22Rv1 (cell line): ENCODE measurements at regions not wholly inside any gene's neighbourhood (a gene's known extent, or its start where the extent isn't known, plus 50 kb on each side); places are given as distances from the start of the nearest gene placed in this dataset.

ENCODE experiments used
- H3K27ac ChIP-seq: fragments of 450-650 bp; 2 replicates; pipeline ENCODE4 v1.5.1; 2017
- ZFX ChIP-seq: fragments of 450-650 bp; IDR thresholded peaks from 2 replicates; pipeline ENCODE4 v1.6.1; 2017; ENCODE audit warnings: antibody characterized with exemption, borderline replicate concordance
- TF ChIP-seq, protein P1 (sequence below): fragments of 450-650 bp; IDR thresholded peaks from 2 replicates; pipeline ENCODE4 v1.5.1; 2017; ENCODE audit warnings: mild to moderate bottlenecking

DNA sequence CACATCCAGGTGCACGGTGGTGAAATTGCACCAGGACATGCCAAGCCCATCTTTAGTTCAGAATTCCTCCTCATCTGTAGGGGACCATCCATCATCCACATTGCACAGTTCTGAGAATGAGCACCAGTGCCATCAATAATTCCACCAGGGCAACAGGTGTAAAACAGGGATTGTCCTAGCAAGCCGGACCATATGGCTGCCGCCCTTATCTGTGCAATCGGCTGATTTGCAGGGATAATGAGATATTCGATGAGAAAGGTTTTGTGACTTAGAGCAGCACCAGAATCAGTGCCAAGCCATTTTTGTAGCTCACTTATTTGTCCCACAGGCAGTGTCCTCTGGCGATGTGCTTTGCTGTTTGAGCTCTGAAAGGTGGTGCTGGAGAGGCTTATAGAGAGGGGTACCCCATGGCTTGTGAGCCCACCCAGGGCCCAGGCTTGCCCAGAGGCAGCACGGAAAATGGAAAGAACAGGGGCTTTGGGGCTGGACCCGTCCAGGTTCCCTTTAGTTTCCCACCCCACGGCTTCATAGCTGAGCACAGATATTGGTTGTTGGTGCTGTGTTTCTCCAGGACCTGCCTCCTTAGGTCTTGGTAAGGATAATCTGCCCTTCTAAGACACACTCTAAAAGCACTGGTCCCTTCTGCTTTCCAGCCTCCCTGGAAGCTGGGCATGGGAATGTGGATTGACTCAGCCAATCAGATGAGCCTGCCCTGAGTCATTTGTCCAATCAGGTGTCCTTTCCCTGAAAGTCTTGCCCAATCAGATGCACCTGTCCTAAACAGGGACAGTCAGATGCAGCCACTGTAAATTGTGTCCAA lies 84.0 kb upstream of the SHANK2 start:
- no peak overlapping the region for H3K27ac ChIP-seq
- TF ChIP-seq, protein P1, sequence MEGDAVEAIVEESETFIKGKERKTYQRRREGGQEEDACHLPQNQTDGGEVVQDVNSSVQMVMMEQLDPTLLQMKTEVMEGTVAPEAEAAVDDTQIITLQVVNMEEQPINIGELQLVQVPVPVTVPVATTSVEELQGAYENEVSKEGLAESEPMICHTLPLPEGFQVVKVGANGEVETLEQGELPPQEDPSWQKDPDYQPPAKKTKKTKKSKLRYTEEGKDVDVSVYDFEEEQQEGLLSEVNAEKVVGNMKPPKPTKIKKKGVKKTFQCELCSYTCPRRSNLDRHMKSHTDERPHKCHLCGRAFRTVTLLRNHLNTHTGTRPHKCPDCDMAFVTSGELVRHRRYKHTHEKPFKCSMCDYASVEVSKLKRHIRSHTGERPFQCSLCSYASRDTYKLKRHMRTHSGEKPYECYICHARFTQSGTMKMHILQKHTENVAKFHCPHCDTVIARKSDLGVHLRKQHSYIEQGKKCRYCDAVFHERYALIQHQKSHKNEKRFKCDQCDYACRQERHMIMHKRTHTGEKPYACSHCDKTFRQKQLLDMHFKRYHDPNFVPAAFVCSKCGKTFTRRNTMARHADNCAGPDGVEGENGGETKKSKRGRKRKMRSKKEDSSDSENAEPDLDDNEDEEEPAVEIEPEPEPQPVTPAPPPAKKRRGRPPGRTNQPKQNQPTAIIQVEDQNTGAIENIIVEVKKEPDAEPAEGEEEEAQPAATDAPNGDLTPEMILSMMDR: no peak
- TF ChIP-seq ZFX: no peak

DNA sequence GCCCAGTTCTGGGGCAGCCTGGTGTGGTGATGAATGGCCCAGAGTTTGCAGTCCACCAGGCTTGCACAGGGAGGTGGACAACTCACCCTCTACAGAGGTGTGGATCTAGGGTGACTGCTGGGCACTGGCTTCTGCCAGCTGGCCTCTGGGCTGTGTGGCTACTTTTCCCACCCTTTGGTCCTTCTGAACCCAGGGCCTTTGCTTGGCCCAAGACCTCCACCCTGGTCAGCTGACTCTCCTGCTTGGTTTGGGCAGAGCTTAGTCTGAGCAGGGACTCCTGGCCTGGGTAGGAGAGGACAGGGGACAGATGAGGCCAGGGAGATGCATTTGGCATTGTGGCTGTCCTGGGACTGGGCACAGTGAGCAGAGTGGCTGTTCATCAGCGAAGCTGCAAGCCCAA lies 83.0 kb upstream of the SHANK2 start:
- TF ChIP-seq, protein P1: no peak
- TF ChIP-seq ZFX: no peak
- no peak overlapping the region for H3K27ac ChIP-seq

DNA sequence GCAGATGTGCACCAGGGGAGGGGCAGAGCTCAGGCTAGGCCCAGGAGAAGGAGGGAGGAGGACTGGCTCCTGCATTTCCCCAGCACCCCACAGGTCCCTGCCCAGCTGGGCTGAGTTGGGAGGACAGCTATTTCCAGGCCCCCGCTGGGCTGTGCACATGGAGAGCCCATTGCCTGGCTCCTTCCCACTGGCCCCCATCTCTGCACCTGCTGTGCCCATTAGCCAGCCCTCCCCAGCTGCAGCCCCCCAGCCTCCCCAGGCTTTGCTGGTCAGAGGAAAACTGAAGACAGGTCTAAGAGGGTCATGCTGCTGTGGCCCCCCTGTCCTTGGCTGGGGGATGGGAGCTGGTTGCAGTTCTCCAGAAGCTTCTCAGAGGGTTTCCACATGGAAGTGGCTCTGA lies 81.8 kb upstream of the SHANK2 start:
- H3K27ac ChIP-seq: no peak overlapping the region
- no peak for TF ChIP-seq ZFX
- TF ChIP-seq, protein P1: no peak

DNA sequence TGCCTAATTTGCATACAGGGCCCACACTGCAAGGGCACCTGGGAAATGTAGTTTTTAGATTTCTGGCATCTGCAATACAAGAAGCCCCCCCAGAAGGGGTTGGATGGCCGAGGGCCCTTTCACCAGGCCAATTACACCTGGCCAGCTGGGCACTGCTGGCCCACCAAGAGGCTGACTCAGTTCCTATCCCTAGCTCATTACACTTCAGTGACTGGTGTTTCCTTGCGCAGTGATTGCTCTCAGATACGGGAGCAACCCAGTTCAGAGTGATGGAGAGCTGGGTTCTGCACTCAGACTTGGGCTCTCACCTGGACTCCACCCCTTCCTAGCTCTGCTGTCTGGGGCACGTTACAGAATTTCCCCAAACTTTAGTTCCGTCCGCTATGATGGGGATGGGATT lies 81.1 kb upstream of the SHANK2 start:
- H3K27ac ChIP-seq: no peak overlapping the region
- TF ChIP-seq ZFX: no peak
- TF ChIP-seq, protein P1: no peak

DNA sequence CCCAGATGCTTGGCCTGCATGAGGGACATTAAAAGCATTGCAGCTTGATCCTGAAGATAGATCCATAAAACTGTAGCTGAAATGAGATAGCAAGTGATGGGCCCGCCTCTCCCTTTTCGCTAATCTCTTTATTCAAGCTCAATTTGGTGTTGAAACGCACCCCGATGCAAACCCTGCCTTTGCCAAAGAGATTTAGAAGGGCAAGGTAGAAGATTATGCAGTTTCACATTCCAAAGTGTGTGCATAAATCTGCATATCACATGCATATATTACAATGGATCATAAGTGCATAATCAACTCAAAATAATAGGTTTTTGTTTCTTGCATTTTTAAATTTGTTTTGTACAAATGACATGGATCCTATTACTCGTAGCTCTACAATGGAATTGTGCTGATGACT lies 80.1 kb upstream of the SHANK2 start:
- no peak overlapping the region for H3K27ac ChIP-seq
- no peak for TF ChIP-seq ZFX
- TF ChIP-seq, protein P1: no peak

DNA sequence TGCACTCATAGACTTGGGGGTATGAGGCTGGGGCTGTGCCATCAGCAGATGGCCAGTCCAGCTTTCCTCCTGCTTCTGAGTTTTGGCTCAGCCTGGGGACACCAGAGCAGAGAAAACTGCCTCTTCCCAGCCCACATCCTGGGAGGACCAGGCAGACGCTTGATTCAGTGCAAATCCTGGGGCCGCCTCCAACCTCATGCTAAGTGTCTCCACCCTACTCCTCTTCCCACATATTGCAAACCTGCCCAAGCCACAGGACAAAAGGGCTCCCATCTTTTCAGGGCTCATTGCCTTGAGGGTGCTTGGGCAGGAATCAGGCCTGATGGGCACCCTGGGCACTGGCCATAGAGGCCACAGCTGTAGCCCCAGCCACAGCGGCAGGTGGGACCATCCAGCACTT lies 79.7 kb upstream of the SHANK2 start:
- TF ChIP-seq, protein P1: no peak
- TF ChIP-seq ZFX: no peak
- no peak overlapping the region for H3K27ac ChIP-seq

DNA sequence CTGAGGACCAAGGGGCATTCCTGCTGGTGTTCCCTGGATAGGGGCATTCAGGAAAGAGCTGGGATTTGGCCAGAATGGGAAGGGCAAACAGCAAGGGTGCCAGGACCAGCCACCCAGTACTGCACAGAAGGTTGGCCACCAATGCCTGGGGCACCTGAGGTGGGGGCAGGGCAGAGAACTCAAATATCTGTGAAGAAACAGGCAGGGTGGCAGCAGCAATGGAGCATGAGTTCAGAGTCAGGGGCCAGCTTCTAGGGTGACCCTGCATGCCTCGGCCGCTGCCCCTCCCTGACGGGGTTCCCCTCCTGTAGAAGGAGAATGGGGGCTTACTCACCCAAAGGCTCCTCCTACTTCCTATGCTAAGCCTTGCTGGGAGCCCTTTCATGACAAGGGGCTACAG lies 79.3 kb upstream of the SHANK2 start:
- no peak overlapping the region for H3K27ac ChIP-seq
- TF ChIP-seq, protein P1: no peak
- no peak for TF ChIP-seq ZFX
